ENCODE measurements at regions not wholly inside any gene's neighbourhood (a gene's known extent, or its start where the extent isn't known, plus 50 kb on each side); places are given as distances from the start of the nearest gene placed in this dataset.

GRCh38 chr12:72995616-72996015, 723.4 kb downstream of the TRHDE start:
- no peak for TF ChIP-seq CTCF (conservative IDR thresholded peaks at IDR 0.05 in 1 of 2, IDR thresholded peaks at IDR 0.05 in 1 of 2; ENCODE audit: extremely low read depth in 1 of 2, insufficient read depth in 1 of 2, low read depth in 1 of 2, low read length in 2 of 2)
- no peak for TF ChIP-seq EZH2 (IDR thresholded peaks at IDR 0.05; ENCODE audit: borderline replicate concordance, low read length)
